Kidney tubule cell (primary cell): ENCODE measurements at regions not wholly inside any gene's neighbourhood (a gene's known extent, or its start where the extent isn't known, plus 50 kb on each side); places are given as distances from the start of the nearest gene placed in this dataset.
"Not testable (repeated sequence)": the region's sequence is repeated elsewhere in the genome, so short reads cannot be mapped to it uniquely, and the experiment has no call there.

Experiments
- DNase-seq: peaks from one replicate; pipeline ENCODE4 v3.0.0-alpha.2; 2018; ENCODE audit warnings: low spot score

DNA sequence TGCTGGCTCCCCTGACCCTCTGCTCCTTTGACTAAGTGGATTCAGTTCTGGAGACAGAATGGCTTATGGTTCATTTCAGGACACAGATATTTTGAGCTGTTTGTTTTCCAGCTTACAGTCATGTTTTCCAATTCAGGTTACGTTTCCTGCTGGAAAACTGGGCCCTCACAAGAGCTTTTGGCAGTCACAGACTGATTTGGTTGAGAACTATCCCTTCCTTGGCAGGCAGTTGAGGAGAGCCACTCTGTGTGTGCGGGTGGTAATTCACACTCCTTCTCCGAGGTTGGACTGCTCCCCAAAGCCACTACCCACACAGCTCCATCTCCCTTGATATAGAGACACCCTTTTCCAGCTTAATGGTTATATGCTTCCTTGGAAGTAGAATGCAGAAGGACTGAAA lies 534.5 kb downstream of the TMEM38B start:
- DNase-seq, result no peak

DNA sequence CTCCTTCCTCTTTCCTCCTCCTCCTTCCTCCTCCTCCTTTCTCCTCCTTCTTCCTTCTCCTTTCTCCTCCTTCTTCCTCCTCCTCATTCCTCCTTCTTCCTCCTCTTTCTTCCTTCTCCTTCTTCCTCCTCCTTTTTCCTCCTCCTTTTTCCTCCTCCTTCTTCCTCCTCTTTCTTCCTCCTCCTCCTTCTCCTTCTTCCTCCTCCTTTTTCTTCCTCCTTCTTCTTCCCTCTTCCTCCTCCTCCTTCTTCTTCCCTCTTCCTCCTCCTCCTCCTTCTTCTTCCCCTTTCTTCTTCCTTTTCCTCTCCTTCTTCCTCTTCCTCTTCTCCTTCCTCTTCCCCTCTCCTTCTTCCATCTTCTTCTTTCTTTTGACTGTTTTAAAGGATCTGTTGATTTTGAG lies 538.8 kb downstream of the TMEM38B start:
- DNase-seq, result no peak

GRCh38 chr9:106260908-106261307 lies 566.6 kb downstream of the TMEM38B start:
- not testable (repeated sequence) for DNase-seq

DNA sequence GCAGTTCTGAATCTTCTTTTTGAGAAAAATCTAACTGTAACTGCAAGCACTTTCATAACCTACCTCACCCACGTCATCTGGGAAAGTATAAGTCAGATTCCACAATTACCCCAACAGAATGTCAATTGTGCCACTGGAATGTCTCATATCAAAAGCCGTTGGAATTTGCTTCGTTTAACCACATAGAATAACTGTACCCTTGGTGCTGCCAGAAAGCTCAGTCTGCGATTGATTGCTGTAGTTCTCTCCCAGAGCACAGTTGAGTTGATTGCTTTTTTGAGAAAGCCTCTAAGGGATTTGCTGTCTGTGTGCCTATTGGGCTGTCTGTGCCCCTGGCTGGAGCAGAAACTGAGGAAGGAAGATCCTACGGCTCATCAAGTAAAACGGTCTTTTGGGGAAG lies 583.6 kb downstream of the TMEM38B start:
- DNase-seq, result no peak

DNA sequence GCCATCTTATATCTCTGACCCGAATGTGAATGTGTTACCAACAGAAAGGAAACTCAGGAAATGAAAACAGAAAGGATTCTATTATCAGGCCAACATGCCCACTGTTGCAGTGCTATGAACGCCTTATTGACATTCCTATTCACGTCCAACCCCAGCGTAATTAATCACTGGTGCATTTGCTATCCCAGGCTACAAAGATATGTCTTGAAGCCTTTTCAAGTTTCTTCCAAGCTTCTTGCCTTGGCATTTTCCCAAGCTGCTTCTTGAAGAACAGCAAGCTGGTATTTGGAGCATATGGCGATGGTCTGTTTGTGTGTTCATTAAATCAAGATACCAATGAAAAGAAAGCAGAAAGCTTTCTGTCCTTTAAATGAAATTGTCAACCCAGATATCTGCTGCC lies 579.2 kb upstream of the ZNF462 start:
- no peak for DNase-seq

- peak; percentile 2 for DNase-seq
Observed at GRCh38 chr9:106284296-106284695, 578.7 kb upstream of the ZNF462 start.

GRCh38 chr9:106286249-106286648 lies 576.7 kb upstream of the ZNF462 start:
- DNase-seq, result peak; percentile 12

GRCh38 chr9:106287091-106287631 lies 575.8 kb upstream of the ZNF462 start:
- no peak for DNase-seq

DNA sequence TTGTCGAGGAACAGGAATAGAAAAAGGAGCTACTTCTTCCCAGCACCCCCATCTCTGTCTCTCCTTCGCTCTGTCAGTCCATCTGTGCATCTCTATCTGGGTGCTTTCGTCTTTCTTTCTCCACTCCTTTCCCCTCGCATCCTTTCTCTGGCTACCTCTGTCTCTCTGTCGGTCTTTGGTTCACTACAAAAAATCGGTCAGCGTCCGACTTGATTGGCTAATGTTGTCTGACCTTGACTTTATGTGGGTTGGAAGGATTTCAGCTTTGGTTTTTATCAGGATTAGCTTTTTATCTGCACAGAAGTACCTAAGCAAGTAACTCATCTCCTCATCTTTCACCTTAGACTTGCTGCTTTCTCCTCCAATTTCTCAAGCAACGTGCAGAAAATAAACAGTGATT lies 575.2 kb upstream of the ZNF462 start:
- DNase-seq, result no peak

GRCh38 chr9:106288689-106289088 lies 574.3 kb upstream of the ZNF462 start:
- DNase-seq, result no peak

DNA sequence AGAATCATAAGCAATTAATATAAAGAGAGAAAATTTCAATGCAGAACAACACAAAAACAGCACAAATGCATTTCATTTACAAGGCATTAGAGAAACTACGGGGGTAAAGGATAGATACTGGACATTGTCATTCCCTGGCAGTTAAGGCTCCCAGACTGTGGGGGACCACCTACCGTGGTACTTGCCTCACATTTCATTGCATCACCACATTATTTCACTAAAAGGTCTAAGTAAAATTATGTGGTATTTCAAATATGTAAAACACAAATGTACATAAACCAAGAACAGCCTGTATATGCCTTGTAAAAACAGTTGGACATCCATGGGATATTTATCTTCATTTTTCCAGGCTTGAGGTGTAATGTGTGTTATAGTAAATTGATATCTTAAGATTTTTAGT lies 571.2 kb upstream of the ZNF462 start:
- no peak for DNase-seq

DNA sequence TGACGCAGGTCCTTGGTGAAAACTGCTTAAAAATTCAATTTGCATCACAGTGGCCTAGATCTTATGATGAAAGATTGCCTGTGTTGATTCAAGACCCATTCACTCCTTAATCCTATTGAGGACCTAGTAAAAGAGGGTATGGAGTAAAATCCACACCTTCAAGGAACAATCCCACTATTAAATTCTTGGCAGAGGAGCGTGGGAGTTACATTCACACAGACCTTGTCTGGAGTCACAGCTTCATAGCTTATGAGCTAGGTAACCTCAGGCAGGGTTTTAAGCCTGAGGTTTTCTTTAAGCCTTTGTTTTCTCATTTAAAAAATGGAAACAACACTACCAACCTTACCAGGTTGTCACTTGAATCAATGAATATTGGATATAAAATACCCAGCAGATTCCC lies 566.5 kb upstream of the ZNF462 start:
- DNase-seq, result no peak

- DNase-seq, result no peak
Observed at GRCh38 chr9:106298997-106299396, 564.0 kb upstream of the ZNF462 start.

- no peak for DNase-seq
Observed at GRCh38 chr9:106304401-106304920, 558.5 kb upstream of the ZNF462 start.

- DNase-seq, result no peak
Observed at GRCh38 chr9:106305428-106306133, 557.4 kb upstream of the ZNF462 start.

DNA sequence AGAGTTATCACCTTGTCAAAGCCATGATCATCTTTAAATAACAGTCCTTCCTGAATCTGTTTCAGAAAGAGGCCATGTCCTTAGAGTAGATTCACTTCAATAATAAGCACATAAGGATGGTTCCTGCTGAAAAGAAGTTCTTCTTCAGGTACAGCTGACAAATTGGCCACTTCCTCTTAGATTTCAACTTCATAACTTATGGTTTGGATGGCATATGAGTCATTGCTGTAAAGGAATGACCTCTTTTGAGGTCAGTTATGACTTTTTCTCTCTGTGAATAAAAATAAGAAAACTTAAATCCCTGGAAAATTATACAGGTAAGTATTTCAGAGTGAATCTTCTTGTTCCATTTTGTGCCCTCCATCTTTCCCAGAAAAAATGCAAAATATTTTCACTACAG lies 555.3 kb upstream of the ZNF462 start:
- DNase-seq, result peak; percentile 30

- no peak for DNase-seq
Observed at GRCh38 chr9:106309925-106310324, 553.0 kb upstream of the ZNF462 start.

GRCh38 chr9:106310782-106311181 lies 552.2 kb upstream of the ZNF462 start:
- no peak for DNase-seq

DNA sequence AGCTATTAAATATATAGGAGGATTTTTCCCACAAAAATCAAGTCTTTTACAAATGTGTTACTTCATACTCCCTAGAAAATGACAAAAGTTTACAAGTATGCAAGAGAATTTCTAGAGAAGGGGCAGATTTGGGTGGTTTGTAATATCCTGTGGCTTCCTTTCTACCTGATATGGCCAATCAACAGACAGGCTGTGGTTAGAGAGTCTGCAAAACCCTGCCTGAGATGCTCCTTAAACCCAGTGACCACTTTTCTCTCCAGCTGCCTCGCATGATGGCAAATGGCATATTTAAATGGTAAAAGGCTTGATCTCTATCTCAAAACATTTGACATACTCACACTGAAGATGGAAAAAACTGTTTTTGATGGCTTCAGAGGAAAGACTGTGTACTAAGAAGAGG lies 550.1 kb upstream of the ZNF462 start:
- DNase-seq, result no peak

DNA sequence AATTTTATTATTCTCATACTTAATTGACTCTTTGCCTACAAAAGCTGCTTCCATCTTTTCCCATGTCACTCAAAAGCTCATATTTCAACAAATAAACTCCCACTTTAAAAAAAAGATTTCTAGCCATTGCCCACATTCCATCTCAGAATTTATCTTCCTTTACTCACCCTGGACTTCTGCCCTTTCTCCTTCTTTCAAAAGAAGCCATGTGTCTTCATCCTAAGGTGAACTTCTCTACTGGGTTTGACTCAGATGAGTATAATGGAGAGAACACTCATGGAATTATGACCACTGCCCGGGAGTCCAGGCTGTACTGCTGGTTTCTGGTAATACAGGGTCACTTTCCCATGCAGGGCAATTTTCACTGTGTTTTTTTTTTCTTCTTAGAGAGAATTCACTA lies 548.5 kb upstream of the ZNF462 start:
- no peak for DNase-seq

- no peak for DNase-seq
Observed at GRCh38 chr9:106321394-106322180, 541.4 kb upstream of the ZNF462 start.

- no peak for DNase-seq
Observed at GRCh38 chr9:106322706-106323245, 540.2 kb upstream of the ZNF462 start.

DNA sequence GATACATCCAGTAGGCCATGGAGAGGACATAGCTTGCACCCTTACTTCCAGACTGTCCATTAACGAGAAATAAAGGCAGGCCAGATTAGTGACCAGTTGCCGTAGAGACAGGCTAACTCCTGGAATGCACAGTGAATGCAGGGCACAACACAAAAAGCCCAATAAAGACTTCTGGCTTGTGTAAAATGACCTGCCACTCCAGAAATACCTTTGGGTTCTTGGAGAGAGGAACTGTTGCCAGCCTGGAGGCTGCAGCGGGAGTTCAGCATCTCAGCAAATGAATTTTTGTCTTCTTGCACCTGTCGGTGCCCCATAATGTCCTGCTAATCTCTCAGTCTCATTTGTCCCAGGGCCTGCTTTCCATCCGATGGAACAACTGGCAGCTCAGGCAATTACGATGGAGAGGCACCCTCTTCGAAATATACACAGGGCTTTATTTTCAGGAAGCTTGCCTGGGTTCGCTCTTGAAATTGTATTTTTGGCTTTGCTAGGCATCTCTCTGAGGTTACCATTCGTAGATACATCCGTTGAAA lies 538.8 kb upstream of the ZNF462 start:
- no peak for DNase-seq
